HCT116 (cell line): ENCODE measurements at regions not wholly inside any gene's neighbourhood (a gene's known extent, or its start where the extent isn't known, plus 50 kb on each side); places are given as distances from the start of the nearest gene placed in this dataset.

Experiments used
- ATAC-seq: fragments of 200-7000 bp; cut with Tn5 transposase; 2 replicates; pipeline ENCODE4 v1.9.1; 2020; ENCODE audit warnings: mild to moderate bottlenecking, moderate library complexity
- BruUV-seq: library from RNA; stranded (reverse); fragments of 400-500 nt; replicated peaks from 2 replicates; lab custom pipeline; 2021; lab: Mats Ljungman, UMichigan
- CTCF ChIA-PET: fragments of 300-600 bp; sonication (Branson Sonifier 250); formaldehyde crosslinking; loops from one replicate; lab custom pipeline; 2021; ENCODE audit warnings: antibody characterized with exemption; lab: Charles Lee
- POLR2A ChIA-PET: fragments of 300-600, 350-600 bp; sonication (Branson Sonifier 250); formaldehyde crosslinking; loops from one replicate; lab custom pipeline; 2021; ENCODE audit warnings: antibody characterized with exemption; lab: Charles Lee
- RAD21 ChIA-PET, 2 experiments: fragments of 300-600 bp; sonication (Branson Sonifier 250); formaldehyde crosslinking; loops; one replicate each; lab custom pipeline; 2023; ENCODE audit warnings: low total read pairs in 2 of 2; ENCODE audit not compliant: uncharacterized antibody in 2 of 2, unreplicated experiment in 2 of 2, low non-redundant PET in 1 of 2; lab: Charles Lee
- DNase-seq: peaks from one replicate; pipeline ENCODE4 v3.0.0-alpha.2; 2010; ENCODE audit warnings: low read depth, low spot score
- H2AFZ ChIP-seq: fragments of 200-600 bp; shearing (Covaris generic), sonication (generic); 2 replicates; pipeline ENCODE4 v1.6.1; 2017; ENCODE audit warnings: low read depth, mixed run types, mixed read lengths, antibody characterized with exemption, low read length; ENCODE audit not compliant: poor library complexity, severe bottlenecking
- H3K27ac ChIP-seq: 2 replicates; pipeline ENCODE4 v1.5.1; 2012; ENCODE audit warnings: low read depth, low read length
- H3K27me3 ChIP-seq: fragments of 200-600 bp; sonication (generic); 2 replicates; pipeline ENCODE4 v1.6.1; 2016; ENCODE audit warnings: mixed run types, low read length, mixed read lengths; ENCODE audit not compliant: insufficient read depth
- H3K36me3 ChIP-seq, 2 experiments: fragments of 200-500 bp in 1 of 2; fragments of 200-600 bp in 1 of 2; sonication (Bioruptor generic) in 1 of 2; sonication (generic) in 1 of 2; 2 replicates each; pipeline versions ENCODE4 v1.5.1 to v1.6.1; 2014 to 2016; ENCODE audit warnings: low read length in 2 of 2, inconsistent platforms in 1 of 2, mixed read lengths in 1 of 2, mixed run types in 1 of 2; ENCODE audit not compliant: insufficient read depth in 2 of 2, control insufficient read depth in 1 of 2
- H3K4me1 ChIP-seq, 2 experiments: fragments of 200-600 bp in 1 of 2; sonication (generic) in 1 of 2; 2 replicates each; pipeline versions ENCODE4 v1.5.1 to v1.6.1; 2012 to 2017; ENCODE audit warnings: low read length in 2 of 2, inconsistent platforms in 1 of 2, mild to moderate bottlenecking in 1 of 2, mixed read lengths in 1 of 2, mixed run types in 1 of 2, moderate library complexity in 1 of 2; ENCODE audit not compliant: insufficient read depth in 2 of 2, control insufficient read depth in 1 of 2
- H3K4me2 ChIP-seq: fragments of 200-600 bp; sonication (generic); 2 replicates; pipeline ENCODE4 v1.6.1; 2017; ENCODE audit warnings: mixed run types, low read length, mixed read lengths
- H3K4me3 ChIP-seq, 2 experiments: fragments of 200-600 bp in 1 of 2; sonication (generic) in 1 of 2; replicated peaks in 1 of 2; 2 replicates each; pipeline ENCODE4 v1.5.1; 2011 to 2016; ENCODE audit warnings: low read length in 2 of 2, control low read depth in 1 of 2, low read depth in 1 of 2, mild to moderate bottlenecking in 1 of 2, mixed read lengths in 1 of 2, mixed run types in 1 of 2
- H3K79me2 ChIP-seq: fragments of 200-600 bp; sonication (generic); 2 replicates; pipeline ENCODE4 v1.6.1; 2017; ENCODE audit warnings: mild to moderate bottlenecking, mixed run types, low read length, moderate library complexity, mixed read lengths; ENCODE audit not compliant: insufficient read depth
- H3K9ac ChIP-seq: fragments of 200-600 bp; sonication (generic); 2 replicates; pipeline ENCODE4 v1.6.1; 2016; ENCODE audit warnings: low read length, mixed read lengths
- H3K9me2 ChIP-seq: fragments of 200-600 bp; sonication (generic), shearing (Covaris generic); 2 replicates; pipeline ENCODE4 v1.6.1; 2017; ENCODE audit warnings: mixed run types, mild to moderate bottlenecking, moderate library complexity; ENCODE audit not compliant: insufficient read depth
- H3K9me3 ChIP-seq, 2 experiments: fragments of 200-500 bp in 1 of 2; fragments of 200-600 bp in 1 of 2; sonication (Bioruptor generic) in 1 of 2; sonication (generic) in 1 of 2; 2 replicates each; pipeline ENCODE4 v1.6.1; 2014 to 2017; ENCODE audit warnings: low read length in 2 of 2, mixed read lengths in 2 of 2, inconsistent platforms in 1 of 2, low read depth in 1 of 2, mild to moderate bottlenecking in 1 of 2, mixed run types in 1 of 2, moderate library complexity in 1 of 2; ENCODE audit not compliant: control insufficient read depth in 1 of 2, insufficient read depth in 1 of 2
- H4K20me1 ChIP-seq: fragments of 200-600 bp; sonication (generic), shearing (Covaris generic); 2 replicates; pipeline ENCODE4 v1.6.1; 2017; ENCODE audit warnings: mixed run types, mild to moderate bottlenecking, moderate library complexity; ENCODE audit not compliant: insufficient read depth
- ATF3 ChIP-seq: IDR thresholded peaks from 2 replicates; pipeline ENCODE4 v1.6.1; 2012
- CBX3 ChIP-seq: IDR thresholded peaks from 2 replicates; pipeline ENCODE4 v1.6.1; 2012; ENCODE audit warnings: low read depth
- CTCF ChIP-seq, 3 experiments: fragments of 200-600 bp in 1 of 3; sonication (generic) in 1 of 3; IDR thresholded peaks in 2 of 3; conservative IDR thresholded peaks in 1 of 3; 2 replicates each; pipeline ENCODE4 v1.5.1; 2012 to 2017; ENCODE audit warnings: low read depth in 2 of 3, low read length in 2 of 3, antibody characterized with exemption in 1 of 3, borderline replicate concordance in 1 of 3, control low read depth in 1 of 3, mild to moderate bottlenecking in 1 of 3, mixed read lengths in 1 of 3, mixed run types in 1 of 3, moderate library complexity in 1 of 3; ENCODE audit not compliant: insufficient read depth in 1 of 3
- FOSL1 ChIP-seq: IDR thresholded peaks from 2 replicates; pipeline ENCODE4 v1.6.1; 2012; ENCODE audit warnings: low read depth
- POLR2AphosphoS5 ChIP-seq: IDR thresholded peaks from 2 replicates; pipeline ENCODE4 v1.6.1; 2011; ENCODE audit warnings: mild to moderate bottlenecking, low read depth, low read length, moderate library complexity
- RAD21 ChIP-seq: IDR thresholded peaks from 2 replicates; pipeline ENCODE4 v1.6.1; 2012; ENCODE audit warnings: low read depth, mild to moderate bottlenecking
- REST ChIP-seq: IDR thresholded peaks from 2 replicates; pipeline ENCODE4 v1.6.1; 2012; ENCODE audit warnings: low read depth
- SP1 ChIP-seq: IDR thresholded peaks from 2 replicates; pipeline ENCODE4 v1.6.1; 2012; ENCODE audit warnings: low read depth
- SRF ChIP-seq: IDR thresholded peaks from 2 replicates; pipeline ENCODE4 v1.6.1; 2012; ENCODE audit warnings: low read depth
- YY1 ChIP-seq: IDR thresholded peaks from 2 replicates; pipeline ENCODE4 v1.6.1; 2011; ENCODE audit warnings: low read length, low read depth, moderate library complexity, mild to moderate bottlenecking; ENCODE audit not compliant: insufficient replicate concordance; ENCODE audit errors: extremely low read depth
- intact Hi-C: fragments of 100-400 bp; cut with micrococcal nuclease; formaldehyde crosslinking; loops from 2 replicates; pipeline ENCODE4 v1.10.0; 2022

GRCh38 chr6:3568396-3569082 is 111.7 kb upstream of the SLC22A23 start:
- no peak overlapping the region for H3K4me2 ChIP-seq
- no peak overlapping the region for H3K4me3 ChIP-seq
- no peaks in the 10 kb centered on the region for H4K20me1 ChIP-seq
- TF ChIP-seq YY1: no peak
- TF ChIP-seq REST: no peak
- TF ChIP-seq ATF3: no peak
- no peak for TF ChIP-seq RAD21
- TF ChIP-seq SP1: no peak
- no peak for TF ChIP-seq POLR2AphosphoS5
- no peak for TF ChIP-seq CBX3
- no peak for TF ChIP-seq SRF
- no peak for TF ChIP-seq FOSL1
- no peak for TF ChIP-seq CTCF (IDR thresholded peaks at IDR 0.05 in 2 of 3, conservative IDR thresholded peaks at IDR 0.05 in 1 of 3; ENCODE audit: borderline replicate concordance in 1 of 3, insufficient read depth in 1 of 3, low read depth in 2 of 3, low read length in 2 of 3)
- ATAC-seq: no peak
- H3K4me1 ChIP-seq: no peaks in the 10 kb centered on the region
- no peaks in the 10 kb centered on the region for H3K9me3 ChIP-seq
- H3K27me3 ChIP-seq: no peaks in the 10 kb centered on the region
- ChIA-PET RAD21 (no interaction called here), POLR2A (no interaction called here), CTCF (no interaction called here)
- no peak overlapping the region for H3K9ac ChIP-seq
- intact Hi-C loops: no loop called here
- no TSS peak for BruUV-seq
- DNase-seq: no peak
- H3K79me2 ChIP-seq: no peaks in the 10 kb centered on the region
- no peaks in the 10 kb centered on the region for H3K36me3 ChIP-seq
- no peak overlapping the region for H2AFZ ChIP-seq
- no peak overlapping the region for H3K27ac ChIP-seq
- H3K9me2 ChIP-seq: no peaks in the 10 kb centered on the region
